Breast epithelium (tissue), 4 donors: ENCODE measurements at regions not wholly inside any gene's neighbourhood (a gene's known extent, or its start where the extent isn't known, plus 50 kb on each side); places are given as distances from the start of the nearest gene placed in this dataset.

Experiments used
- DNase-seq, 2 donors: peaks; one replicate each; pipeline ENCODE4 v3.0.0-alpha.2; 2019; ENCODE audit warnings: low spot score in 2 of 2
- H3K27ac ChIP-seq, 2 donors: fragments of 200-600 bp; sonication (generic) in 1 of 2; one replicate each; pipeline ENCODE4 v1.5.1; 2016 to 2019; ENCODE audit warnings: mild to moderate bottlenecking in 1 of 2
- H3K27me3 ChIP-seq, 2 donors: fragments of 200-600 bp; sonication (generic) in 1 of 2; one replicate each; pipeline versions ENCODE4 v1.5.1 to v1.6.0; 2017 to 2019; ENCODE audit warnings: control low read depth in 1 of 2, mild to moderate bottlenecking in 1 of 2
- H3K36me3 ChIP-seq: fragments of 200-600 bp; one replicate; pipeline ENCODE4 v1.5.1; 2019
- H3K4me1 ChIP-seq, 2 donors: fragments of 200-600 bp; sonication (generic); one replicate each; pipeline ENCODE4 v1.5.1; 2016 to 2019; ENCODE audit warnings: control low read depth in 1 of 2
- H3K4me3 ChIP-seq, 3 donors: fragments of 200-600 bp; sonication (generic); 1 replicate in 2 of 3; 2 replicates in 1 of 3; pipeline ENCODE4 v1.5.1; 2016 to 2019; ENCODE audit warnings: mild to moderate bottlenecking in 3 of 3, moderate library complexity in 2 of 3
- H3K9me3 ChIP-seq, 2 donors: fragments of 200-600 bp; sonication (generic) in 1 of 2; one replicate each; pipeline ENCODE4 v1.5.1; 2016 to 2019; ENCODE audit warnings: control low read depth in 1 of 2
- CTCF ChIP-seq, 3 donors: fragments of 450-650 bp; IDR thresholded peaks; one replicate each; pipeline ENCODE4 v1.5.1; 2016 to 2017; ENCODE audit warnings: antibody characterized with exemption in 3 of 3, mild to moderate bottlenecking in 3 of 3, moderate library complexity in 3 of 3
- POLR2A ChIP-seq: fragments of 450-650 bp; IDR thresholded peaks from one replicate; pipeline ENCODE4 v1.6.1; 2016; ENCODE audit warnings: antibody characterized with exemption, mild to moderate bottlenecking, moderate library complexity
- POLR2AphosphoS5 ChIP-seq, 3 donors: sonication (generic); formaldehyde crosslinking; IDR thresholded peaks; one replicate each; pipeline ENCODE4 v1.6.1; 2017; ENCODE audit warnings: antibody characterized with exemption in 3 of 3
- intact Hi-C: fragments of 100-400 bp; cut with DNase I; formaldehyde crosslinking; loops from one replicate; pipeline ENCODE4 v1.15.1; 2023; ENCODE audit warnings: low total_unique reads

GRCh38 chr9:7246917-7247522 is 489.2 kb downstream of the KDM4C start:
- no peaks in the 10 kb centered on the region for H3K27me3 ChIP-seq
- H3K27ac ChIP-seq = no peak overlapping the region
- intact Hi-C loops = no loop called here
- DNase-seq = no peak
- no peak overlapping the region for H3K4me3 ChIP-seq
- H3K36me3 ChIP-seq = no peaks in the 10 kb centered on the region
- no peaks in the 10 kb centered on the region for H3K4me1 ChIP-seq
- TF ChIP-seq POLR2A (no peak), POLR2AphosphoS5 (IDR thresholded peaks at IDR 0.05) (no peak), CTCF (IDR thresholded peaks at IDR 0.05) (no peak)
- H3K9me3 ChIP-seq = no peaks in the 10 kb centered on the region

GRCh38 chr9:7245976-7246580 is 488.3 kb downstream of the KDM4C start:
- Histone ChIP-seq H3K4me1 (no peaks in the 10 kb centered on the region), H3K36me3 (no peaks in the 10 kb centered on the region), H3K27me3 (no peaks in the 10 kb centered on the region), H3K27ac (no peak overlapping the region), H3K9me3 (no peaks in the 10 kb centered on the region), H3K4me3 (no peak overlapping the region)
- TF ChIP-seq POLR2A (no peak), POLR2AphosphoS5 (IDR thresholded peaks at IDR 0.05) (no peak), CTCF (IDR thresholded peaks at IDR 0.05) (no peak)
- DNase-seq = no peak
- intact Hi-C loops = no loop called here

GRCh38 chr9:7243838-7244237 is 486.1 kb downstream of the KDM4C start:
- Histone ChIP-seq H3K27me3 (no peaks in the 10 kb centered on the region), H3K27ac (no peak overlapping the region), H3K36me3 (no peaks in the 10 kb centered on the region), H3K4me1 (no peaks in the 10 kb centered on the region), H3K4me3 (no peak overlapping the region), H3K9me3 (peaks cover 0 to 9% of the 10 kb centered on the region in 2 donors)
- TF ChIP-seq POLR2A (no peak), CTCF (IDR thresholded peaks at IDR 0.05) (no peak), POLR2AphosphoS5 (IDR thresholded peaks at IDR 0.05) (no peak)
- intact Hi-C loops = no loop called here
- no peak for DNase-seq

GRCh38 chr9:7242126-7242525 is 484.4 kb downstream of the KDM4C start:
- TF ChIP-seq POLR2A (no peak), CTCF (IDR thresholded peaks at IDR 0.05) (no peak), POLR2AphosphoS5 (IDR thresholded peaks at IDR 0.05) (no peak)
- no peak for DNase-seq
- Histone ChIP-seq H3K4me3 (no peak overlapping the region), H3K36me3 (no peaks in the 10 kb centered on the region), H3K27ac (no peak overlapping the region), H3K4me1 (no peaks in the 10 kb centered on the region), H3K9me3 (peaks cover 0 to 9% of the 10 kb centered on the region in 2 donors), H3K27me3 (no peaks in the 10 kb centered on the region)
- intact Hi-C loops = loop anchor here (1.0 kb wide), 1 partner anchor 12 kb away; no protein-coding TSS in a partner anchor

- Histone ChIP-seq H3K4me3 (no peak overlapping the region), H3K4me1 (no peaks in the 10 kb centered on the region), H3K9me3 (peaks cover 0 to 9% of the 10 kb centered on the region in 2 donors), H3K27ac (no peak overlapping the region), H3K27me3 (no peaks in the 10 kb centered on the region), H3K36me3 (no peaks in the 10 kb centered on the region)
- no peak for DNase-seq
- intact Hi-C loops = loop anchor here (1.0 kb wide), 1 partner anchor 13 kb away; no protein-coding TSS in a partner anchor
- no peak for TF ChIP-seq CTCF (IDR thresholded peaks at IDR 0.05)
- no peak for TF ChIP-seq POLR2A
- no peak for TF ChIP-seq POLR2AphosphoS5 (IDR thresholded peaks at IDR 0.05)
These were observed 483.9 kb downstream of the KDM4C start for GRCh38 chr9:7241694-7242093.
